GM10248 (cell line): ENCODE measurements at regions not wholly inside any gene's neighbourhood (a gene's known extent, or its start where the extent isn't known, plus 50 kb on each side); places are given as distances from the start of the nearest gene placed in this dataset.

Experiments used
- CTCF ChIA-PET: fragments of 300-600 bp; sonication (Branson Sonifier 250); formaldehyde crosslinking; extraction: SDS; loops from one replicate; lab custom pipeline; 2021; ENCODE audit warnings: antibody characterized with exemption; lab: Yijun Ruan, JAX
- POLR2A ChIA-PET: fragments of 350-650 bp; sonication (Branson Sonifier 250); formaldehyde crosslinking; extraction: SDS; loops from one replicate; lab custom pipeline; 2020; ENCODE audit warnings: antibody characterized with exemption; lab: Yijun Ruan, JAX
- DNase-seq: peaks from one replicate; pipeline ENCODE4 v3.0.0; 2012; ENCODE audit errors: extremely low spot score
- TF ChIP-seq, protein P1 (sequence below): IDR thresholded peaks from 2 replicates; pipeline ENCODE4 v1.5.1; 2012; ENCODE audit warnings: mild to moderate bottlenecking, low read depth; ENCODE audit errors: extremely low read depth, missing control alignments, control extremely low read depth

DNA sequence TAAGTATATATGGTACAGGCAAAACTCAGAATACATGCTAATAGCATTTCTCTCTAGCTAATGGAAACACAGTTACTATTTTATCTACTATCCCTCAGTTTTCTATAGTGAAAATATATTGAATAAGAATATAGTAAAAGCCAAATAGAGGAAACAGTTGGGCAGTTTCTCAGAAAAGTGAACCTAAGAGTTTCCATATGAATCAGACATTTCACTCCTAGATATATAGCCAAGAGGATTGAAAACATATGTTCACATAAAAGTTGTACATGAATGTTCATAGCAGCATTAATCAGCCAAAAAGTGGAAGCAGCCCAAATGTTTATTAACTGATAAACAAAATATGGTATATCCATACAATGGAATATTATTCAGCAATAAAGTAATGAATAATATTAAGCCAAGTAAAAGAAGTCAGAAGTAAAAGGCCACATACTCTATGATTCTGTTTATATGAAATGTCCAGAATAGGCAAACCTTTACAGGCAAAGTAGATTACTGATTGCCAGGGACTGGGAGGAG is 134.6 kb downstream of the CYB561 start:
- TF ChIP-seq, protein P1, sequence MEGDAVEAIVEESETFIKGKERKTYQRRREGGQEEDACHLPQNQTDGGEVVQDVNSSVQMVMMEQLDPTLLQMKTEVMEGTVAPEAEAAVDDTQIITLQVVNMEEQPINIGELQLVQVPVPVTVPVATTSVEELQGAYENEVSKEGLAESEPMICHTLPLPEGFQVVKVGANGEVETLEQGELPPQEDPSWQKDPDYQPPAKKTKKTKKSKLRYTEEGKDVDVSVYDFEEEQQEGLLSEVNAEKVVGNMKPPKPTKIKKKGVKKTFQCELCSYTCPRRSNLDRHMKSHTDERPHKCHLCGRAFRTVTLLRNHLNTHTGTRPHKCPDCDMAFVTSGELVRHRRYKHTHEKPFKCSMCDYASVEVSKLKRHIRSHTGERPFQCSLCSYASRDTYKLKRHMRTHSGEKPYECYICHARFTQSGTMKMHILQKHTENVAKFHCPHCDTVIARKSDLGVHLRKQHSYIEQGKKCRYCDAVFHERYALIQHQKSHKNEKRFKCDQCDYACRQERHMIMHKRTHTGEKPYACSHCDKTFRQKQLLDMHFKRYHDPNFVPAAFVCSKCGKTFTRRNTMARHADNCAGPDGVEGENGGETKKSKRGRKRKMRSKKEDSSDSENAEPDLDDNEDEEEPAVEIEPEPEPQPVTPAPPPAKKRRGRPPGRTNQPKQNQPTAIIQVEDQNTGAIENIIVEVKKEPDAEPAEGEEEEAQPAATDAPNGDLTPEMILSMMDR = no peak
- ChIA-PET POLR2A (no interaction called here), CTCF (no interaction called here)
- DNase-seq = no peak

DNA sequence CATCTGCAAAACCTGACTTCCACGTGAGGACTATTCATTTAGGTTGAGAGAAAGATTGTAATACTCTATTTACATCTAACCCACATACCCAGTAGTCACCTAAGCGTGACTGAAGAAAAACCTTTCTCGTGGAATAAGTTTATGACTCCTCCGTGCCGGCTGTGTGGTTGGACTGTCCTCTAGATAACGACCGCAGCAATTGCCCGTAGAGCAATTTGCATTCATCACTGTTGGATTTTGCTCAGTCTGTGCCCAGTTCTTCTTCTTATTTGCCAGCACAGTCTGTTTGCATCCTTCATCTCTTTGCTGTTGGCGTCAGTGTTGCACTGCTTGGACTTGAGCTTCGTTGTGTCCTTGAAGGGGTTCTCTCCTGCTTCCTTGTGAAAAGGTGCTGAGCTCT is 131.3 kb downstream of the CYB561 start:
- DNase-seq = no peak
- TF ChIP-seq, protein P1 = no peak
- CTCF ChIA-PET = no interaction called here
- POLR2A ChIA-PET = no interaction called here

DNA sequence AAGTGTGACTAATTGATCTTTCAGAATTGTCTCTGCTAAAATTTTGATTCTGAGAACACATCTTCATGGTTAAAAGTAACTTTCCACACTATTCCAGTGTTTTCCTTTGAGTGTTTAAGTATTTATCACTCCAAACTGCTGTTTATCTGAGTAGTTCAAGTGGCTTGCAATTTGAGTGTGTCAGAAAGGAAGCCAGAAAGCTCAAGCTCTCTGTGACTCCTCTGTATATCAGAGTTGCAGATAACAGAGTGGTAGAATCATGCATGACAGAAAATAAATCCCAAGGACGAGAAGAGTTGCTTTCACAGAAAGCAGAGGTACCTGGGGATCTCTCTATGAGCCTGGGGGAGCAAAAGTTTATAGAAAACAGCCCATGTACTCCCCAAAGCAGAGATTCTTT is 130.0 kb downstream of the CYB561 start:
- CTCF ChIA-PET = no interaction called here
- DNase-seq = no peak
- POLR2A ChIA-PET = no interaction called here
- TF ChIP-seq, protein P1 = no peak

DNA sequence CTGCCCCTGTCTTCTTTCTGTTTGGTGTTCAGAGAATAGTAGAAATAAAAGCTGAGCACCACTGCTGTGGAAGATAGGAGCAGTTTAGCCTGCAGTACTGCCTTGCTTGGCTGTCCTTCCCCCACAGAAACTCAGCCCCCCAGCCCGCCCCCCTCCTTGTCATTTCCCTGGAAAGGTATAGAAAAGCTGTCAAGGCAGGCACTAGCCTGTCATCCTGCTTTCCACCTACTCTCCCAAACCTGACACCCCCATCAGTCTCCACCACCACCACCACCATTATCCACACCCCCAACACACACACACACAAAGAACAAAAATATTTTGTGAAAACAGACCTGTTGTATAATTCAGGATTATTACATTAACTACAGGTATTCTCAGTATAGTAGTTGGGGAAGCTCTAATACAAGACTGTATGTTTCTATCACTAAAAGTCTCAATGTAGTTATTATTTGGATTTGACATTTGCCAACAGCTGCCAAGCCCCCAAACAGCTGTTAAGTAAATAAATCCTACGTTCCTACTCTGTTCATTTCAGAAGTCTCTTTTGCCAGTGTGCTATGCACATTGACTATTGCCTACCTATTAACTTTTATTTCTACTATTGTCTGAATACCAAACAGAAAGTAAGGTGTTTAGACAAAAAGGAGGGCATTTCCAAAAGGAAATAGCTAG is 128.8 kb downstream of the CYB561 start:
- TF ChIP-seq, protein P1 = no peak
- POLR2A ChIA-PET = no interaction called here
- CTCF ChIA-PET = interaction anchor here (0.7 kb wide), 1 partner anchor 89 kb away, joined by 3 read pairs; no protein-coding TSS in a partner anchor

DNA sequence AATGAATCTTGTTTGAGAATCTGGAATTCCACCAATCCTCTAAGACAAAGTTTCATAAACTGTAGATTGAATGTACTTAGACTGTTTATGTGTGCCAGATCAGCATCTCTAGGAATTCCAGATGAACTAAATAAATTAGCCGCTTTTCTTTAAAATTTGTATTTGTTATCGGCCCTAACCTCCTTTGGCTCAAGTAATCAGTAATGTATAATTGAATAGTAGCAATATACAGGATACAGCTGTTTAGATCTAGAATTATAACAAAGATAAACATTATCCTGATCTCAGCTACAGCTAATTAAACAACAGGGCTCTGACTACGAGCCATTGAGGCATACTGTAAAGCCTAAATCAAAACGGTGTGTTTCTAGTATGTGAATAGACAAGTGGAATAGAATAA is 120.3 kb downstream of the CYB561 start:
- ChIA-PET CTCF (no interaction called here), POLR2A (no interaction called here)
- TF ChIP-seq, protein P1 = no peak
- DNase-seq = no peak

More for the DNA sequence above, 128.8 kb downstream of the CYB561 start:
- DNase-seq = no peak

DNA sequence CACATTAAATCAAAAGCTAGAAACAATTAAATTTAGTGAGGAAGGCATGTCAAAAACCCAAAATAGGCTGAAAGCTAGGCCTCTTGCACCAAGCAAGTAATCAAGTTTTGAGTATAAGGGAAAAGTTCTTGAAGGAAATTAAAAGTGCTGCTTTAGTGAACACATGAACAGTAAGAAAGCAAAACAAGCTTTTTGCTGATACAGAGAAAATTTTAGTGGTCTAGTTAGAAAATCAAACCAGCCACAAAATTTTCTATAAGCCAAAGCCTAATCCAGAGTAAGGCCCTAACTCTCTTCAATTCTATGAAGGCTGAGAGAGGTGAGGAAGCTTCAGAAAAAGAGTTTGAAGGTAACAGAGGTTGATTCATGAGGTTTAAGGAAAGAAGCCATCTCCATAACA is 116.2 kb downstream of the CYB561 start:
- TF ChIP-seq, protein P1 = no peak
- DNase-seq = no peak
- ChIA-PET POLR2A (no interaction called here), CTCF (no interaction called here)
